D721Med (cell line): ENCODE measurements at regions not wholly inside any gene's neighbourhood (a gene's known extent, or its start where the extent isn't known, plus 50 kb on each side); places are given as distances from the start of the nearest gene placed in this dataset.

Experiments used
- DNase-seq: peaks from one replicate; pipeline ENCODE4 v3.0.0; 2011; ENCODE audit warnings: low spot score; ENCODE audit not compliant: insufficient read length
- FAIRE-seq: peaks from 2 replicates; lab custom pipeline; 2011; peaks lifted over from hg19 to GRCh38; lab: Jason Lieb, UNC
- TF ChIP-seq, protein P1 (sequence below): IDR thresholded peaks from 2 replicates; pipeline ENCODE4 v1.5.1; 2012; ENCODE audit warnings: mild to moderate bottlenecking, control low read depth; ENCODE audit not compliant: insufficient read depth; ENCODE audit errors: missing control alignments

DNA sequence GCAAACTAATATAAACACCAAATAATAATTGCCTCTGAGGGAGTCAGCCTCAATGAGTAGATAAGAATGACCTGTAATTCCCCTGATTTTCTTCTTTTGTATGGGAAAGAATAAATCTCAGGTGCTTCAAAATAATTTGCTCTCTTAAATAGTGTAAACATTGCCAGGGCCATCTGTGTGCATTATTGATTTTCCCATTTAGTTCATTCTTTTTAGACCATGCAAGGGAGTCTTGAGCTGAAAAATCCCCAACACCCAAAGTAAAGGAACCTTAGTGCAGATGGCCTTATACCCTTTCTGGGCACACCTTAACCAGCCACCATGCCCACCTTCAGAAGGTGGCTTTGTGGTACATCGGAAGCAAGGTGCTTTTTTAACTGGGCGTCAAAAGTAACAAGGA, 267.2 kb downstream of the TMEM114 start:
- DNase-seq (no peak), FAIRE-seq (no peak)
- TF ChIP-seq, protein P1, sequence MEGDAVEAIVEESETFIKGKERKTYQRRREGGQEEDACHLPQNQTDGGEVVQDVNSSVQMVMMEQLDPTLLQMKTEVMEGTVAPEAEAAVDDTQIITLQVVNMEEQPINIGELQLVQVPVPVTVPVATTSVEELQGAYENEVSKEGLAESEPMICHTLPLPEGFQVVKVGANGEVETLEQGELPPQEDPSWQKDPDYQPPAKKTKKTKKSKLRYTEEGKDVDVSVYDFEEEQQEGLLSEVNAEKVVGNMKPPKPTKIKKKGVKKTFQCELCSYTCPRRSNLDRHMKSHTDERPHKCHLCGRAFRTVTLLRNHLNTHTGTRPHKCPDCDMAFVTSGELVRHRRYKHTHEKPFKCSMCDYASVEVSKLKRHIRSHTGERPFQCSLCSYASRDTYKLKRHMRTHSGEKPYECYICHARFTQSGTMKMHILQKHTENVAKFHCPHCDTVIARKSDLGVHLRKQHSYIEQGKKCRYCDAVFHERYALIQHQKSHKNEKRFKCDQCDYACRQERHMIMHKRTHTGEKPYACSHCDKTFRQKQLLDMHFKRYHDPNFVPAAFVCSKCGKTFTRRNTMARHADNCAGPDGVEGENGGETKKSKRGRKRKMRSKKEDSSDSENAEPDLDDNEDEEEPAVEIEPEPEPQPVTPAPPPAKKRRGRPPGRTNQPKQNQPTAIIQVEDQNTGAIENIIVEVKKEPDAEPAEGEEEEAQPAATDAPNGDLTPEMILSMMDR: no peak

DNA sequence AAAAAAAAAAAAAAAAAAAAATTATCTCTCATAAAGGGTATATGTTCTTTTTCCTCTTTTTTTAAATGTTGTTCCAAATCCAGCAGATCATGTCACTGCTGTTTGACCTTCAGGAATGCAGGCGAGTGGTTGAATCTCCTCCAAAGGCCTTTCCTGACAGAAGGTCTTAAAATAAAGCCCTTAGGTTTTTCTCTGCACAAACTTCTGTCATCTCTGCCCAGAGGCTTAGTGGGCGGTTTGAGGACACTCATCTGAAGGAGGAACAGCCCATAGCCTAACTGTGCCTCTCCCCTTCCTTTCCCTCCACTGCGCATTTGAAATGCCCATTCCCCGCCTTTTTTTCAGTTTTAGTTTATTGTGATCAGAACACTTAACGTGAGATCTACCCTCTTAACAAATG, 270.2 kb downstream of the TMEM114 start:
- TF ChIP-seq, protein P1: no peak
- no peak for FAIRE-seq
- DNase-seq: no peak

DNA sequence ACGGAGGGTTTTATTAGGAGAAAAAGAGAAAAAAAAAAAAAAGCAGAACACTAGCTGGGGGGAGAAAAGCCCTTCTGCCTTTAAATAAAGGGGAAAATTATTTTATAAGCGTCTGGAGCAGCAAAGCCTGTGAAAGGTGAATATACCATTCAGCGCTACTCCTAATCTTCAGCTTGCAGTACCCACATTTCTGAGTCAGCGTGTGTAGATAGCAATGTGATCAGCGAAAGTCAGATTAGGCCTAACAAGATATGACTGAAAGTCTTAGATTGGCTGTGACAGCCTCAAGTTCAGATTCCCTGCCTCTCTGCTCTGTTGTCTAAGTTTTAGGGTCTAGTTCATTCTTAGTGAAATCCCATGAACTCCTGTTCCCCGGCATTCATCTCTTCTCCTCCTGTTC, 279.5 kb downstream of the TMEM114 start:
- no peak for FAIRE-seq
- no peak for DNase-seq
- TF ChIP-seq, protein P1: no peak

DNA sequence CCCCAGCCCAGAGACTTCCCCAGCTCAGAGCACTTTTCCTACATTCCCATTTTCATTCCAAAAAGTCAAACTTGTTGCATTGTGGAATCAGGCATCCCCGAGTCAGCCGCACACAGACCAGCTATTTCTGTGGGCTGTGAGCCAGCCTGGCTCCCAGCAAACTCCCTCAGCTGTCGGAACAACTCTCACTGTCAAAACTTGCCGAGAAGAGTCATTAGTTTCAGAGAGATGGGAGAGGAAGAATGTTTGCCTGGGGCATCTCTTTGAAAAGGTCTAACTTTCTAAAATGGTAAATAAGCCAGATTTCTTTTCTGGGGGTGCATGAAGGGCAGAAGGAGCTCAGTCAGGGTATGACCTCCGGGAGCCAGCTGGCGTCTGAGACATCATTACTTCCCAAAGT, 280.0 kb downstream of the TMEM114 start:
- FAIRE-seq: no peak
- no peak for DNase-seq
- TF ChIP-seq, protein P1: no peak

DNA sequence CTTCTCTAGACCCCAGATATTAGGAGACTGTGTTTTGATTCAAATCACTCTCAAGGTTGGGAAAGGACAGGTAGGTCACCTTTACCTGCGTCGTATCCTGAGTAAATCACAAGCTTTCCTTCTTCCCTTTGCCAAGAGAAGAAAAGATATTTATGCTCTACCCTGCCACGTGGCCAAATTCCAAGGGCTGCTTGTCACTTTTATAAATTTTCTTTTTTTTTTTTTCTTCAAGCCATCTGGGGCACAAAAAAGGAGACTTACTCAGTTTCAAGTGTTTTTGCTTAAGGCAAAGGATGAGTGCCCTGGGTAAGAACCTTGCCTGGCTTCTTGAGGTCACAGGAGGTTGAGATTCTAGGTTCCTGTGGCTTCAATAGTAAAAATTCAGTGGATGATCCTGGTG, 285.1 kb downstream of the TMEM114 start:
- FAIRE-seq: no peak

DNA sequence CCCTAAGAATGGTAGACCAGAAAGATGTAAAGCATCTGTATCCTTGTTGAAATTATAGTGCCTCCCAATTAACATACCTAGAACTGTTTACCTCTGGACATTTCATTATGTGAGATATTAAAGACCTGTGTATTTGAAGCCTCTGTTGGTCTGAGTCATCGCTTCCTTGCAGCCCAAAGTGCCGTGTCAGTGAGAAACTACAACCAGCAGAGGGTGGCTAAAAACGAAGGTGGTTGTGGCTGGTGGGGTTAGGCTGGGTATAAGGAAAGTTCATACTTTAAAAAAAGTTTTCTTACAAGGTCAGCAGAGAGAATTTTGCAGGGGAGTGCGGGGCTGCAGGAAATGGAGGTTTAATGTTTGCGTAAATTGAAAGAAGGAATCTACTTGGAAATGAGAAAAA, 290.7 kb downstream of the TMEM114 start:
- DNase-seq (no peak), FAIRE-seq (no peak)
- TF ChIP-seq, protein P1: no peak

More for the DNA sequence above, 285.1 kb downstream of the TMEM114 start:
- no peak for DNase-seq
- TF ChIP-seq, protein P1: no peak

DNA sequence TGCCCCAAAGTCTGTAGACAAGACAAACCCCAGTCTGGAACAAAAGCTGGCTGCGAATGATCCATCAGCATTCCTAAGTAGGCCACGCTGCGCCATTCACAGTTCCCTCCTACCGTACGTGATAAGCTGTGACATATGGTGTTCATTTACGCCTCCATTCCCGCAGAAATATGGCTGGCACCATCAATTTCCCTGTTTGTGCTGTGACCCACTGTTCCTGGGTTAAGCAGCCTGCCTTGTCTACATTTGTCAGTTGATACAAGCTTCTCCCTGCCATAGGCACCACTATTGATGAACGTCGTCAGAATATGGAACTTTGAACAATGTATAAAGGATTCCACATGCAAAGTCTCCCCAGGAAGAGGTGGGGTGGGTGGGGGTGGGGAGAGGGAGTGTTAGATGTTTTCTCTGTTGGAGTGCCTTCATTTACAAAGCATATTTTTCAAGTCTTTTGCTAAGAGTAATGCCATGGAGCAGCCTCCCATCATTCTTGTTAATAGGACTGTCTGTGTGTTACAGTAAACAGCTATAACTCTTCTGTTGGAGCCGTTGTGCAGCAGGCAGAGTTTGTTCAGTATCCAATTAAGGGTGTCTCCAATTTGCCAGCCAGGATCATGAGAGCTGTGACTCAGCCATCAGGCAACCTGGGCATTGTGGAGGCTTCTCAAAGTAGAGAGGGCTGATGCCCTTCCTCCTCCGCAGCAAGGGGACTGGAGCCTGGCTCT, 294.6 kb downstream of the TMEM114 start:
- TF ChIP-seq, protein P1: no peak
- DNase-seq (no peak), FAIRE-seq (no peak)
